ENCODE measurements at regions not wholly inside any gene's neighbourhood (a gene's known extent, or its start where the extent isn't known, plus 50 kb on each side); places are given as distances from the start of the nearest gene placed in this dataset.

DNA sequence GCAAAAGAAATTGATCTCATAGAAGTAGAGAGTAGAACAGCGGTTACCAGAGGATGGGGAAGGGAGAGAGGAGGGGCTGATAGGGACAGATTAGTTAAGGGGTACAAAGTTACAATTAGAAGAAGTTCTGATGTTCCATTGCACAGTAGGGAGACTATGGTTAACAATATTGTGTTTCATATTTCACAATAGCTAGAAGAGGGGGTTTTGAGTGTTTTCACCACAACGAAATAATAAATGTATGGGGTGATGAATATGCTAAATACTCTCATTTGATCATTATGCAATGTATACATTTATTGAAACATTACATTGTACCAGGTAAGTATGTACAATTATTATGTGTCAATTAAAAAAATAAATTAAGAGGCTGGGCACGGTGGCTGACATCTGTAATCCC, 291.2 kb upstream of the KCNJ16 start:
- Histone ChIP-seq H3K4me3 (no peak overlapping the region), H3K9me3 (no peaks in the 10 kb centered on the region), H3K4me1 (no peaks in the 10 kb centered on the region), H3K27ac (no peak overlapping the region), H3K36me3 (no peaks in the 10 kb centered on the region), H3K27me3 (no peaks in the 10 kb centered on the region)
- intact Hi-C loops (cut with DNase I): no loop called here
- TF ChIP-seq, protein P1, sequence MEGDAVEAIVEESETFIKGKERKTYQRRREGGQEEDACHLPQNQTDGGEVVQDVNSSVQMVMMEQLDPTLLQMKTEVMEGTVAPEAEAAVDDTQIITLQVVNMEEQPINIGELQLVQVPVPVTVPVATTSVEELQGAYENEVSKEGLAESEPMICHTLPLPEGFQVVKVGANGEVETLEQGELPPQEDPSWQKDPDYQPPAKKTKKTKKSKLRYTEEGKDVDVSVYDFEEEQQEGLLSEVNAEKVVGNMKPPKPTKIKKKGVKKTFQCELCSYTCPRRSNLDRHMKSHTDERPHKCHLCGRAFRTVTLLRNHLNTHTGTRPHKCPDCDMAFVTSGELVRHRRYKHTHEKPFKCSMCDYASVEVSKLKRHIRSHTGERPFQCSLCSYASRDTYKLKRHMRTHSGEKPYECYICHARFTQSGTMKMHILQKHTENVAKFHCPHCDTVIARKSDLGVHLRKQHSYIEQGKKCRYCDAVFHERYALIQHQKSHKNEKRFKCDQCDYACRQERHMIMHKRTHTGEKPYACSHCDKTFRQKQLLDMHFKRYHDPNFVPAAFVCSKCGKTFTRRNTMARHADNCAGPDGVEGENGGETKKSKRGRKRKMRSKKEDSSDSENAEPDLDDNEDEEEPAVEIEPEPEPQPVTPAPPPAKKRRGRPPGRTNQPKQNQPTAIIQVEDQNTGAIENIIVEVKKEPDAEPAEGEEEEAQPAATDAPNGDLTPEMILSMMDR (IDR thresholded peaks at IDR 0.05): no peak
- ATAC-seq: no peak
- DNase-seq: no peak

DNA sequence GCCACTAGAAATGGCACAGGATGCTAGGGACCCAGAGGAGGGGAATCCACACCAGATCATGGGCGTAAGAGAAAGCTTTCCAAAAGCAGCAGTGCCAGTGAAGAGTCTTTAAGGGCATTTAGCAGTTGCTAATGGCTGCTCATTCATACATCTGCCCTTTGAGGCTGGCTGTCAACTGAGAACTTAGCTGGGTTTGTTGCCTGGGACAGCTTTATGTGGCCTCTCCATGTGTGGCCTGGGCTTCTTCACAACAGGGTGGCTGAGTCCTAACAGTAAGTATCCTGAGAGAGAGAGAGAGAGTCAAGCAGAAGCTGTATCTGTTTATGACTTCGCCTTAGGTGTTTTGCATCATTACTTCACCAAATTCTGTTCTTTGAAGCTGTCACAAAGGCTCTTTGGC, 286.1 kb upstream of the KCNJ16 start:
- Histone ChIP-seq H3K4me3 (no peak overlapping the region), H3K9me3 (no peaks in the 10 kb centered on the region), H3K27me3 (no peaks in the 10 kb centered on the region), H3K27ac (no peak overlapping the region), H3K36me3 (no peaks in the 10 kb centered on the region), H3K4me1 (no peaks in the 10 kb centered on the region)
- no peak for DNase-seq
- intact Hi-C loops (cut with DNase I): no loop called here
- no peak for ATAC-seq
- TF ChIP-seq, protein P1 (IDR thresholded peaks at IDR 0.05): no peak

DNA sequence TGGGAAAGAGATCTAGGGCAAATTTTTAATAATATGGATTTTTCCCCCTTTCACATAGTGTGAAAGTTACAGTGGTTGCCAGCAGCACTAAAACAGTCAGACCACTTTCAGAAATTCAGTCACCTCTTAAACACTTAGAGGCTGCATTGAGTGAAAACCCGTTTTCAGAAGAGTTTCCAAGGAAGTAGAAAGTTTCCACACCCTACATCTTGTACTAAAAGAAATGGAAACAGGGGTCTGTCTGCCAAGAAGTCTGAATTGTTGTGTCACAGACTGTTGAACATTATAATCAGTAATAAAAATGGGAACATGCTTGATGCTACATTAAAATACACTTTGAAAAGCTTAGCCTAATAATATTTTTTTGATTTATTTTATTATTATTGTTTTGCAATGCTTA, 278.9 kb upstream of the KCNJ16 start:
- Histone ChIP-seq H3K9me3 (peaks cover 0 to 4% of the 10 kb centered on the region in 2 donors), H3K27me3 (no peaks in the 10 kb centered on the region), H3K4me1 (no peaks in the 10 kb centered on the region), H3K27ac (no peak overlapping the region), H3K4me3 (no peak overlapping the region), H3K36me3 (no peaks in the 10 kb centered on the region)
- intact Hi-C loops (cut with DNase I): no loop called here
- TF ChIP-seq, protein P1 (IDR thresholded peaks at IDR 0.05): no peak
- ATAC-seq: no peak
- peak in 2 of 4 donors; percentile 67 to 70 for DNase-seq

DNA sequence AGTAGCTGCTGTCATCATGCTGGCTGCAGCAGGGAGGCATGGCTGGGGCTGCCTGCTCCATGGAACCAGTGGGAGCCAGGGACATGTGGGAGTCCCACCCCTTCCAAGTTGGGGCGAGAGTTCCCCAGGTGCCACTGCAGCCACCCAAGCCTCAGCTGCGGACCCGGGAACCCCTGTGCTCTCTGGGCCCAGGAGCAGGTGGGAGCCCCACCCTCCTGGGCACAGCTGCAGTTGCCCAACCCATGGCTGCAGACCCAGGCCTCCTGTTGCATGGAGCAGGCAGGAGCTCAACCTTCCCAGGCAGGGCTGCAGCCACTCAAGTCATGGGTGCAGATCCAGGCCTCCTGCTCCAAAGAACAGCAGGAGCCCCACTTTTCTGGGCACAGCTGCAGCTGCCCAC, 274.2 kb upstream of the KCNJ16 start:
- no peak for ATAC-seq
- intact Hi-C loops (cut with DNase I): no loop called here

DNA sequence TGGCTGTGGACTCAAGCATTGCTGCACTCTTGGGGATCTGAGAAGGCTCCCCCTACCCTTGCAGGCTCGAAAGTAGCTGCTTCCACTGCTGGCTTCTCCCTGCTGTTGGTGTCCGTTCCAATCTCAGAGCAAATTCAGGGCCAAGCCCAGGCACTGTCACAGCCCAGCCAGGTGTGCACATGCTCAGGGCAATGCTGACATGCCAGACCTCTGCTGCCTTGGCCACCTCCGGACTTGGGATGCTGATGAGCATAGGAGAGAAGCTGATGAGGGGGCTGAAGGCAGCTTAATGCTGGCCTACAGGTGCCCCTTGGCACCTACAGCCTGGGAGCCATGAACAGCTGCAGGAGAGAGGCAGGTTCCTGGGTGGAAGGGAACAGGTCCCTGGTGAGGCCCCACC, 273.7 kb upstream of the KCNJ16 start:
- ATAC-seq (no peak), DNase-seq (no peak)
- no peaks in the 10 kb centered on the region for H3K27me3 ChIP-seq
- H3K9me3 ChIP-seq: peaks cover 0 to 17% of the 10 kb centered on the region in 2 donors
- intact Hi-C loops (cut with DNase I): no loop called here
- H3K4me3 ChIP-seq: no peak overlapping the region
- H3K4me1 ChIP-seq: no peaks in the 10 kb centered on the region
- TF ChIP-seq, protein P1 (IDR thresholded peaks at IDR 0.05): no peak
- H3K27ac ChIP-seq: no peak overlapping the region
- H3K36me3 ChIP-seq: no peaks in the 10 kb centered on the region

More for the DNA sequence above, 274.2 kb upstream of the KCNJ16 start:
- H3K27me3 ChIP-seq: no peaks in the 10 kb centered on the region
- DNase-seq: no peak
- peaks cover 0 to 17% of the 10 kb centered on the region in 2 donors for H3K9me3 ChIP-seq
- H3K4me1 ChIP-seq: no peaks in the 10 kb centered on the region
- H3K27ac ChIP-seq: no peak overlapping the region
- no peak overlapping the region for H3K4me3 ChIP-seq
- H3K36me3 ChIP-seq: no peaks in the 10 kb centered on the region
- TF ChIP-seq, protein P1 (IDR thresholded peaks at IDR 0.05): no peak
